K562 (cell line): ENCODE measurements at regions not wholly inside any gene's neighbourhood (a gene's known extent, or its start where the extent isn't known, plus 50 kb on each side); places are given as distances from the start of the nearest gene placed in this dataset.

Experiments
- CHD4 ChIP-seq: fragments of 200-600 bp; sonication (generic); IDR thresholded peaks from 3 replicates; pipeline ENCODE4 v1.6.1; 2012; ENCODE audit warnings: low read depth, mild to moderate bottlenecking, mixed read lengths, low read length, inconsistent platforms; ENCODE audit not compliant: insufficient read depth, insufficient replicate concordance, poor library complexity, severe bottlenecking
- DIDO1 ChIP-seq: fragments of 450-650 bp; IDR thresholded peaks from 2 replicates; pipeline ENCODE4 v1.6.1; 2016; ENCODE audit warnings: low read depth, missing biosample characterization, missing genetic modification characterization
- FOXM1 ChIP-seq, 2 experiments: fragments of 450-650 bp in 1 of 2; sonication (generic) in 1 of 2; formaldehyde crosslinking in 1 of 2; IDR thresholded peaks; 2 replicates each; pipeline versions ENCODE4 v1.6.1 to v1.9.0; 2017 to 2022; ENCODE audit warnings: low read depth in 2 of 2, mild to moderate bottlenecking in 2 of 2, missing genetic modification reagents in 1 of 2, moderate library complexity in 1 of 2
- MLLT1 ChIP-seq, 2 experiments: fragments of 450-650 bp; IDR thresholded peaks; 2 replicates each; pipeline ENCODE4 v1.6.1; 2016
- NFIX ChIP-seq: fragments of 250-450 bp; sonication (Bioruptor Pico); IDR thresholded peaks from 2 replicates; pipeline ENCODE4 v1.4.0; 2020; ENCODE audit warnings: low read depth, mild to moderate bottlenecking, moderate library complexity
- REST ChIP-seq, 2 experiments: fragments of 450-650 bp; formaldehyde crosslinking in 1 of 2; IDR thresholded peaks; 2 replicates each; pipeline versions ENCODE4 v1.4.0 to v1.6.1; 2014 to 2020; ENCODE audit warnings: mild to moderate bottlenecking in 2 of 2, borderline replicate concordance in 1 of 2, low read depth in 1 of 2
- RFX5 ChIP-seq: IDR thresholded peaks from 2 replicates; pipeline ENCODE4 v1.6.1; 2011; ENCODE audit warnings: low read depth, mild to moderate bottlenecking, improper control_type of control experiment, low read length
- TGIF2 ChIP-seq: sonication (generic); formaldehyde crosslinking; IDR thresholded peaks from 2 replicates; pipeline ENCODE4 v1.8.1; 2022; ENCODE audit warnings: mild to moderate bottlenecking, missing genetic modification reagents, moderate library complexity
- ZHX1 ChIP-seq: fragments of 150-350 bp; conservative IDR thresholded peaks from 2 replicates; pipeline ENCODE4 v1.6.1; 2014; ENCODE audit warnings: low read length
- ZNF23 ChIP-seq: fragments of 250-450 bp; sonication (Bioruptor Pico); IDR thresholded peaks from 2 replicates; pipeline ENCODE4 v1.4.0; 2020; ENCODE audit warnings: mild to moderate bottlenecking

GRCh38 chr7:113790025-113790424 is 128.8 kb downstream of the PPP1R3A start:
- no peak for TF ChIP-seq ZHX1
- TF ChIP-seq NFIX (CRISPR knock-in tag), result no peak
- no peak for TF ChIP-seq CHD4
- no peak for TF ChIP-seq REST (IDR thresholded peaks at IDR 0.05; ENCODE audit: borderline replicate concordance)
- no peak for TF ChIP-seq REST (CRISPR knock-in tag; IDR thresholded peaks at IDR 0.05; ENCODE audit: low read depth)
- TF ChIP-seq ZNF23 (CRISPR knock-in tag), result no peak
- no peak for TF ChIP-seq TGIF2
- TF ChIP-seq FOXM1 (IDR thresholded peaks at IDR 0.05; ENCODE audit: low read depth), result no peak
- TF ChIP-seq FOXM1 (CRISPR knock-in tag; IDR thresholded peaks at IDR 0.05; ENCODE audit: low read depth), result no peak
- no peak for TF ChIP-seq RFX5
- no peak for TF ChIP-seq DIDO1
- TF ChIP-seq MLLT1 (IDR thresholded peaks at IDR 0.05), result no peak
